Upper lobe of left lung (tissue), 6 donors: ENCODE measurements at regions not wholly inside any gene's neighbourhood (a gene's known extent, or its start where the extent isn't known, plus 50 kb on each side); places are given as distances from the start of the nearest gene placed in this dataset.

Experiments
- ATAC-seq, 2 donors: fragments of 200-7000 bp; cut with Tn5 transposase; one replicate each; pipeline ENCODE4 v1.9.1; 2022; ENCODE audit warnings: mild to moderate bottlenecking in 2 of 2, moderate library complexity in 2 of 2; ENCODE audit not compliant: low FRiP score in 2 of 2
- DNase-seq, 2 donors: peaks; one replicate each; pipeline ENCODE4 v3.0.0-alpha.2; 2019 to 2020
- H3K27ac ChIP-seq, 4 donors: fragments of 200-600 bp; sonication (generic); one replicate each; pipeline ENCODE4 v1.5.1; 2016 to 2019
- H3K27me3 ChIP-seq, 4 donors: fragments of 200-600 bp; sonication (generic); one replicate each; pipeline ENCODE4 v1.5.1; 2017 to 2019
- H3K36me3 ChIP-seq, 4 donors: fragments of 200-600 bp; sonication (generic); one replicate each; pipeline ENCODE4 v1.5.1; 2016 to 2019
- H3K4me1 ChIP-seq, 4 donors: fragments of 200-600 bp; sonication (generic); one replicate each; pipeline ENCODE4 v1.5.1; 2018 to 2019
- H3K4me3 ChIP-seq, 4 donors: fragments of 200-600 bp; sonication (generic); one replicate each; pipeline ENCODE4 v1.5.1; 2017 to 2019; ENCODE audit warnings: mild to moderate bottlenecking in 2 of 4, moderate library complexity in 1 of 4
- H3K9me3 ChIP-seq, 4 donors: fragments of 200-600 bp; sonication (generic); one replicate each; pipeline ENCODE4 v1.5.1; 2018 to 2019
- CTCF ChIP-seq, 6 experiments: fragments of 450-650 bp in 4 of 6; fragments of 200-600 bp in 2 of 6; sonication (generic) in 2 of 6; IDR thresholded peaks; one replicate each; pipeline ENCODE4 v1.5.1; 2016 to 2019; ENCODE audit warnings: antibody characterized with exemption in 6 of 6
- EP300 ChIP-seq, 4 donors: sonication (generic); formaldehyde crosslinking; IDR thresholded peaks; one replicate each; pipeline ENCODE4 v1.5.1; 2017; ENCODE audit warnings: antibody characterized with exemption in 4 of 4, control low read depth in 2 of 4
- POLR2A ChIP-seq, 4 donors: fragments of 450-650 bp; IDR thresholded peaks; one replicate each; pipeline ENCODE4 v1.5.1; 2016 to 2017; ENCODE audit warnings: antibody characterized with exemption in 4 of 4, mild to moderate bottlenecking in 2 of 4
- POLR2AphosphoS5 ChIP-seq, 2 donors: sonication (generic); formaldehyde crosslinking; IDR thresholded peaks; one replicate each; pipeline ENCODE4 v1.5.1; 2017; ENCODE audit warnings: antibody characterized with exemption in 2 of 2
- WGBS, 2 donors: methylation state at CpG; one replicate each; pipeline ENCODE4 v1.1.5; 2017 to 2018; 5-methylcytosine and 5-hydroxymethylcytosine counted together
- donor health status: DM: no; HTN: no; CAD: no; lungs with moderate emphysema.
- donor health status: DM: no; HTN: yes; CAD: no; lungs with severe emphysema.

DNA sequence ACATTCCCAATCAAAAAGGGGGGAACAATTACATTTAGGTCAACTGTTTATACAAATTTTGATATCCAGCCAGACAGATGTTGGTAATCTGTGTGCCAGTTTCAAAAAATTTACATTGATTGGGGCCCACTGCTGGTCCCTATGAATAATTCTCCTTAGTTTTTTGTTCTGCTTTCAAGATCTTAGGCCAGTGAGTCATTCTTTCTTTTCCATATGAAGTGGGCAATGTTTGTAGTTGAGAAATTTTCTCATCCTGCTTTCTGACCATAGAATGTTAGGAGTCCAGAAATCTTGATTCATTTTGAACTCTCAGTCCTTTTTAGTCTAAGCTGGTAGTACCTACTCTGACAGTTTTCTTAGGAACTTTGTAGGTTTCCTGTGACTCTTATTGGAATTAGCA is 244.3 kb downstream of the DIO2 start:
- no peak overlapping the region for H3K27ac ChIP-seq
- H3K4me3 ChIP-seq, result no peak overlapping the region
- DNase-seq (no peak), ATAC-seq (no peak)
- TF ChIP-seq EP300 (IDR thresholded peaks at IDR 0.05), result no peak
- TF ChIP-seq POLR2A (IDR thresholded peaks at IDR 0.05), result no peak
- H3K36me3 ChIP-seq, result no peaks in the 10 kb centered on the region
- H3K27me3 ChIP-seq, result no peaks in the 10 kb centered on the region
- H3K4me1 ChIP-seq, result no peaks in the 10 kb centered on the region
- no peaks in the 10 kb centered on the region for H3K9me3 ChIP-seq

DNA sequence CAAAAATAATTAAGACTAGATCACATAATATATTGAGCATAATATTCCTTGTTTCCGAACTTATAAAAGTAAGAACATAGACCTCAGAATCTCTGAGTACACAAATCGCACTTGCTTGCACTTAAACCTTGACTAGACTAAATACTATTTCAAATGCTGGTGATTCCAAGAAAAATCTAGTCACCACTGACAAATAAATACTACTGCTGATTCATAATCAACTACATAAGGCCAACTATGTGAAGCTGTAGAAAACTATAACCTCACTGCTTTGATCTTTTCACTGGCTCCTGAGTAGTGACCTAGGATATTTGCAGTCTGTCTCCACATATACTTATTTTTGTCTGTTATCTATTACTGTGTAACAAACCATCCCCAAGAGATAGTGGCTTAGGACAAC is 245.4 kb downstream of the DIO2 start:
- Histone ChIP-seq H3K27ac (no peak overlapping the region), H3K27me3 (no peaks in the 10 kb centered on the region), H3K36me3 (no peaks in the 10 kb centered on the region), H3K4me1 (no peaks in the 10 kb centered on the region), H3K9me3 (no peaks in the 10 kb centered on the region), H3K4me3 (no peak overlapping the region)
- ATAC-seq (no peak), DNase-seq (no peak)
- WGBS, 2 donors, result 90 to 94% methylated on average over 2 of the region's 2 CpGs
- TF ChIP-seq POLR2AphosphoS5 (IDR thresholded peaks at IDR 0.05), result no peak
- no peak for TF ChIP-seq CTCF (IDR thresholded peaks at IDR 0.05)
- no peak for TF ChIP-seq POLR2A (IDR thresholded peaks at IDR 0.05)
- TF ChIP-seq EP300 (IDR thresholded peaks at IDR 0.05), result no peak

DNA sequence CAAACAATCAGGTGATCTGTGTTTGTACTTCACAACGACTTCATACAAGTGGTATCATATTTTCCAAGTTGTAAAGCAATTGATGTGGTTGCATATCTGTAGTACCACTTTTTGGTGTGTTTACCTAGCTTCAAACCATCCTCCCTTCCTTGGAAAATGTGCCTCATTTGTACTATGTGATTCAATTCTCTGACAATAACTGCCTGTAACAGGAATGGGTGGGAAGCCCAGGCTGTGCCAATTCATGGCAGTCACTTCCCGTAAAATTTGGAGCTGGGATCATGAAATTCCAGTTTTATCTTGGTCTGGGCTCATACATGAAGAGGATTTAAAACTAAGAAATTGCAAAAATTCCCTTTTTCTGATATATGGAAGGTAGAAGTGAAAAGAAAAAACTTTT is 250.1 kb downstream of the DIO2 start:
- no peak for ATAC-seq

GRCh38 chr14:79960288-79960687 is 251.0 kb downstream of the DIO2 start:
- ATAC-seq (no peak), DNase-seq (no peak)
- Histone ChIP-seq H3K36me3 (no peaks in the 10 kb centered on the region), H3K9me3 (peaks cover 0 to 7% (median 2%) of the 10 kb centered on the region in 4 donors), H3K4me3 (no peak overlapping the region), H3K27ac (no peak overlapping the region), H3K27me3 (no peaks in the 10 kb centered on the region), H3K4me1 (no peaks in the 10 kb centered on the region)
- 69 to 75% methylated on average over 3 of the region's 3 CpGs for WGBS, 2 donors
- TF ChIP-seq POLR2A (IDR thresholded peaks at IDR 0.05) (no peak), CTCF (IDR thresholded peaks at IDR 0.05) (no peak), POLR2AphosphoS5 (IDR thresholded peaks at IDR 0.05) (no peak), EP300 (IDR thresholded peaks at IDR 0.05) (no peak)

More for the DNA sequence above, 250.1 kb downstream of the DIO2 start:
- Histone ChIP-seq H3K4me1 (no peaks in the 10 kb centered on the region), H3K4me3 (no peak overlapping the region), H3K9me3 (peaks cover 0 to 4% (median 0%) of the 10 kb centered on the region in 4 donors), H3K27me3 (no peaks in the 10 kb centered on the region), H3K27ac (no peak overlapping the region), H3K36me3 (no peaks in the 10 kb centered on the region)
- no peak for DNase-seq
- TF ChIP-seq CTCF (IDR thresholded peaks at IDR 0.05), result no peak
- TF ChIP-seq EP300 (IDR thresholded peaks at IDR 0.05), result no peak
- no peak for TF ChIP-seq POLR2A (IDR thresholded peaks at IDR 0.05)
- no peak for TF ChIP-seq POLR2AphosphoS5 (IDR thresholded peaks at IDR 0.05)
- 64 to 71% methylated on average over 2 of the region's 2 CpGs for WGBS, 2 donors

DNA sequence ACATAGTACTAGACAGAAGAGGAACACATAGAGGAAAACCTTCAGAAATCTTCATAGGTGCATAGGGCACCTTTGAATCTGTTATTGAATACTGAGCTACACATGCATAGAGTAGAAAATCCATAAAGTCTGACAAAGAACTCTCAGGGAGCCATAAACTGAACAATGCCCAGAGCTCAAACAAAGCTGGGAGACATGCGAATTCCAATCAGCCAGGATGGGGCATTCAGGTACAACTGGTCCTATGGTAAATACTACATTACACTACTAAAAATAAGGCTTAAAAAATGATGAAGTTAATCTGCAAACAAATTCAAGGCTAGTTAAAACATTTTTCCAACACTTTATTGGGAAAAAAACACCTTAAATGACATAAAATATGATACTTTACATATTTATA is 259.7 kb downstream of the DIO2 start:
- DNase-seq (no peak), ATAC-seq (no peak)
- WGBS, 2 donors, result 73 to 91% methylated on average over 1 of the region's 1 CpG
- no peak overlapping the region for H3K27ac ChIP-seq
- H3K4me3 ChIP-seq, result no peak overlapping the region
- no peaks in the 10 kb centered on the region for H3K27me3 ChIP-seq
- TF ChIP-seq CTCF (IDR thresholded peaks at IDR 0.05) (no peak), EP300 (IDR thresholded peaks at IDR 0.05) (no peak), POLR2AphosphoS5 (IDR thresholded peaks at IDR 0.05) (no peak), POLR2A (IDR thresholded peaks at IDR 0.05) (no peak)
- H3K36me3 ChIP-seq, result no peaks in the 10 kb centered on the region
- H3K4me1 ChIP-seq, result no peaks in the 10 kb centered on the region
- peaks cover 0 to 15% (median 4%) of the 10 kb centered on the region in 4 donors for H3K9me3 ChIP-seq
